H9 (cell line): ENCODE measurements at regions not wholly inside any gene's neighbourhood (a gene's known extent, or its start where the extent isn't known, plus 50 kb on each side); places are given as distances from the start of the nearest gene placed in this dataset.

Experiments
- DNase-seq: peaks from one replicate; pipeline ENCODE4 v3.0.0-alpha.2; 2017
- H2AFZ ChIP-seq: one replicate; pipeline ENCODE4 v1.6.1; 2013; ENCODE audit warnings: mild to moderate bottlenecking, low read length, control low read depth, moderate library complexity
- H2AK5ac ChIP-seq: 2 replicates; pipeline ENCODE4 v1.6.1; 2013; ENCODE audit warnings: low read length, control low read depth, mixed read lengths; ENCODE audit not compliant: insufficient read length
- H2BK120ac ChIP-seq: one replicate; pipeline ENCODE4 v1.6.1; 2013; ENCODE audit warnings: low read depth, mild to moderate bottlenecking, low read length, control low read depth, inconsistent platforms; ENCODE audit not compliant: poor library complexity, severe bottlenecking
- H2BK12ac ChIP-seq: 2 replicates; pipeline ENCODE4 v1.6.1; 2013; ENCODE audit warnings: low read length, control low read depth, mixed read lengths, low read depth; ENCODE audit not compliant: insufficient read length
- H2BK15ac ChIP-seq: 2 replicates; pipeline ENCODE4 v1.6.1; 2013; ENCODE audit warnings: low read depth, low read length, control low read depth
- H2BK20ac ChIP-seq: one replicate; pipeline ENCODE4 v1.6.1; 2013; ENCODE audit warnings: low read depth, mild to moderate bottlenecking, low read length, control low read depth, inconsistent platforms; ENCODE audit not compliant: poor library complexity, severe bottlenecking
- H2BK5ac ChIP-seq: 2 replicates; pipeline ENCODE4 v1.6.1; 2013; ENCODE audit warnings: low read length, control low read depth, mixed read lengths; ENCODE audit not compliant: insufficient read length
- H3K14ac ChIP-seq: 2 replicates; pipeline ENCODE4 v1.6.1; 2013; ENCODE audit warnings: low read length, control low read depth; ENCODE audit not compliant: insufficient read depth
- H3K18ac ChIP-seq: 2 replicates; pipeline ENCODE4 v1.6.1; 2013; ENCODE audit warnings: low read depth, mild to moderate bottlenecking, mixed read lengths, low read length, control low read depth; ENCODE audit not compliant: insufficient read length
- H3K23ac ChIP-seq: 2 replicates; pipeline ENCODE4 v1.6.1; 2013; ENCODE audit warnings: low read length, control low read depth, mixed read lengths, low read depth; ENCODE audit not compliant: insufficient read length
- H3K23me2 ChIP-seq: 2 replicates; pipeline ENCODE4 v1.6.1; 2013; ENCODE audit warnings: low read depth, mild to moderate bottlenecking, mixed read lengths, low read length, control low read depth; ENCODE audit not compliant: insufficient read length, poor library complexity, severe bottlenecking
- H3K27ac ChIP-seq: 2 replicates; pipeline ENCODE4 v1.5.1; 2013; ENCODE audit warnings: low read length, control low read depth, mixed read lengths, low read depth; ENCODE audit not compliant: insufficient read length
- H3K27me3 ChIP-seq: 2 replicates; pipeline ENCODE4 v1.6.1; 2013; ENCODE audit warnings: low read length, control low read depth, inconsistent platforms; ENCODE audit not compliant: insufficient read depth
- H3K4ac ChIP-seq: 2 replicates; pipeline ENCODE4 v1.6.1; 2013; ENCODE audit warnings: low read depth, mild to moderate bottlenecking, control low read depth, inconsistent platforms, low read length, moderate library complexity
- H3K4me1 ChIP-seq: 2 replicates; pipeline ENCODE4 v1.6.1; 2013; ENCODE audit warnings: low read length, control low read depth, inconsistent platforms; ENCODE audit not compliant: insufficient read depth
- H3K4me2 ChIP-seq: 2 replicates; pipeline ENCODE4 v1.6.1; 2013; ENCODE audit warnings: low read length, control low read depth, mixed read lengths; ENCODE audit not compliant: insufficient read length, insufficient read depth
- H3K56ac ChIP-seq: 2 replicates; pipeline ENCODE4 v1.6.1; 2013; ENCODE audit warnings: low read depth, mild to moderate bottlenecking, mixed read lengths, low read length, control low read depth; ENCODE audit not compliant: insufficient read length
- H3K79me1 ChIP-seq: 2 replicates; pipeline ENCODE4 v1.6.1; 2013; ENCODE audit warnings: low read depth, mild to moderate bottlenecking, moderate library complexity, low read length, control low read depth, inconsistent platforms; ENCODE audit not compliant: insufficient read depth, poor library complexity, severe bottlenecking
- H3K79me2 ChIP-seq: 2 replicates; pipeline ENCODE4 v1.6.1; 2013; ENCODE audit warnings: low read length, control low read depth, inconsistent platforms; ENCODE audit not compliant: insufficient read depth
- H3K9ac ChIP-seq: 2 replicates; pipeline ENCODE4 v1.6.1; 2013; ENCODE audit warnings: low read length, control low read depth, mixed read lengths; ENCODE audit not compliant: insufficient read length; ENCODE audit errors: extremely low read depth
- H3K9me3 ChIP-seq: one replicate; pipeline ENCODE4 v1.6.1; 2013; ENCODE audit warnings: low read depth, low read length, inconsistent platforms; ENCODE audit not compliant: control insufficient read depth
- H3T11ph ChIP-seq: one replicate; pipeline ENCODE4 v1.6.1; 2013; ENCODE audit warnings: mild to moderate bottlenecking, low read length, control low read depth, inconsistent platforms
- H4K20me1 ChIP-seq: one replicate; pipeline ENCODE4 v1.6.1; 2013; ENCODE audit not compliant: control insufficient read depth, insufficient read length, insufficient read depth
- H4K5ac ChIP-seq: 2 replicates; pipeline ENCODE4 v1.6.1; 2013; ENCODE audit warnings: low read depth, mild to moderate bottlenecking, mixed read lengths, low read length, control low read depth; ENCODE audit not compliant: insufficient read length
- H4K8ac ChIP-seq: replicated peaks from 2 replicates; pipeline ENCODE4 v1.6.1; 2013; ENCODE audit warnings: low read length, control low read depth, mixed read lengths, low read depth; ENCODE audit not compliant: insufficient read length
- H4K91ac ChIP-seq: 2 replicates; pipeline ENCODE4 v1.6.1; 2013; ENCODE audit warnings: low read depth, mild to moderate bottlenecking, moderate library complexity, mixed read lengths, low read length, control low read depth; ENCODE audit not compliant: insufficient read length
- H3K27ac Mint-ChIP-seq, 3 experiments: 2 replicates in 2 of 3; 3 replicates in 1 of 3; pipeline ENCODE4 v1.8.0; 2020 to 2021; ENCODE audit warnings: mixed read lengths in 3 of 3, mild to moderate bottlenecking in 1 of 3, moderate library complexity in 1 of 3
- H3K27me3 Mint-ChIP-seq: 2 replicates; pipeline ENCODE4 v1.8.0; 2021; ENCODE audit warnings: low read depth, mild to moderate bottlenecking, moderate library complexity, mixed read lengths
- H3K36me3 Mint-ChIP-seq, 3 experiments: 2 replicates in 2 of 3; 3 replicates in 1 of 3; pipeline ENCODE4 v1.8.0; 2020 to 2021; ENCODE audit warnings: low read depth in 3 of 3, mixed read lengths in 3 of 3; ENCODE audit not compliant: insufficient read depth in 1 of 3
- H3K4me1 Mint-ChIP-seq, 2 experiments: 2 replicates each; pipeline ENCODE4 v1.8.0; 2020; ENCODE audit warnings: mixed read lengths in 2 of 2
- H3K4me3 Mint-ChIP-seq, 2 experiments: 2 replicates in 1 of 2; 3 replicates in 1 of 2; pipeline ENCODE4 v1.8.0; 2020 to 2021; ENCODE audit warnings: mild to moderate bottlenecking in 2 of 2, mixed read lengths in 2 of 2, moderate library complexity in 1 of 2
- H3K9me3 Mint-ChIP-seq, 2 experiments: 2 replicates in 1 of 2; 3 replicates in 1 of 2; pipeline ENCODE4 v1.8.0; 2020; ENCODE audit warnings: mild to moderate bottlenecking in 2 of 2, mixed read lengths in 2 of 2, moderate library complexity in 1 of 2
- WGBS: extraction: QIAGEN DNeasy Blood & Tissue Kit; methylation state at CpG from one replicate; pipeline ENCODE4 v1.1.7; 2013; ENCODE audit warnings: missing lambda C conversion rate, low lambda C conversion rate, mixed read lengths; ENCODE audit not compliant: insufficient read length; ENCODE audit errors: extremely low coverage; 5-methylcytosine and 5-hydroxymethylcytosine counted together
- TF ChIP-seq, protein P1 (sequence below): fragments of 200-600 bp; sonication (generic); conservative IDR thresholded peaks from 3 replicates; pipeline ENCODE4 v1.8.0; 2021; ENCODE audit warnings: antibody characterized with exemption, mild to moderate bottlenecking

DNA sequence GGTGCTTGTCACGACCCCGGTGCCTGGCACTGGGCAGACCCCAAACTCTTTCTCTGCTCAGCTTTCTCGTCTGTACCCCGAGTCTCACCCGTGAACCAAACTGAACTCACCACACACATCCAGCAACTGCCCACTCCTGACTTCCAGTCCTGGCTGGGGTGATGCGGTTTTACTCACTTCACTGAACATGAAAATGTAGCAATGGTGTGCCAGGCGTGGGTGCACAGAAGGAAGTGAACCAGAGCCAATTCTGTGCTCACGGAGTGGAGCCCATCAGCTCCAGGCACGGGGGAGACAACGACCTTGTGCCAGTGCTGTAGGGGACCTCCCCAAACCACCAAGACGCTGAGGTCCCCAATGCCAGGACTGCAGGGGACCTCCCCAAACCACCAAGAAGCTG is 78.7 kb upstream of the AFDN start:
- Histone ChIP-seq H4K8ac (no peak overlapping the region), H2AK5ac (no peak overlapping the region), H2BK5ac (no peak overlapping the region), H4K91ac (no peak overlapping the region), H3K14ac (no peak overlapping the region), H2AFZ (no peak overlapping the region), H3K4ac (no peak overlapping the region), H3K79me2 (no peaks in the 10 kb centered on the region), H3K56ac (no peak overlapping the region), H3K27ac (no peak overlapping the region), H3K9me3 (no peaks in the 10 kb centered on the region), H3K79me1 (no peaks in the 10 kb centered on the region), H2BK120ac (no peak overlapping the region), H2BK12ac (no peak overlapping the region), H3K18ac (no peak overlapping the region), H3K27me3 (no peaks in the 10 kb centered on the region), H3K4me1 (0 out of 2 replicates have a peak, but pooled peaks cover 4% of the 10 kb centered on the region), H4K5ac (no peak overlapping the region), H3K23me2 (no peaks in the 10 kb centered on the region), H3K4me2 (no peak overlapping the region), H2BK15ac (no peak overlapping the region), H4K20me1 (no peaks in the 10 kb centered on the region), H3K9ac (no peak overlapping the region), H3T11ph (no peak overlapping the region), H3K23ac (no peak overlapping the region), H2BK20ac (no peak overlapping the region)
- H3K27me3 Mint-ChIP-seq, result peaks cover 2% of the 10 kb centered on the region; the same call in 1 of the 2 replicates
- peaks cover 9 to 16% of the 10 kb centered on the region in 2 experiments for H3K4me1 Mint-ChIP-seq
- no CpG with 5 or more reads among the region's 11 CpGs for WGBS
- TF ChIP-seq, protein P1, sequence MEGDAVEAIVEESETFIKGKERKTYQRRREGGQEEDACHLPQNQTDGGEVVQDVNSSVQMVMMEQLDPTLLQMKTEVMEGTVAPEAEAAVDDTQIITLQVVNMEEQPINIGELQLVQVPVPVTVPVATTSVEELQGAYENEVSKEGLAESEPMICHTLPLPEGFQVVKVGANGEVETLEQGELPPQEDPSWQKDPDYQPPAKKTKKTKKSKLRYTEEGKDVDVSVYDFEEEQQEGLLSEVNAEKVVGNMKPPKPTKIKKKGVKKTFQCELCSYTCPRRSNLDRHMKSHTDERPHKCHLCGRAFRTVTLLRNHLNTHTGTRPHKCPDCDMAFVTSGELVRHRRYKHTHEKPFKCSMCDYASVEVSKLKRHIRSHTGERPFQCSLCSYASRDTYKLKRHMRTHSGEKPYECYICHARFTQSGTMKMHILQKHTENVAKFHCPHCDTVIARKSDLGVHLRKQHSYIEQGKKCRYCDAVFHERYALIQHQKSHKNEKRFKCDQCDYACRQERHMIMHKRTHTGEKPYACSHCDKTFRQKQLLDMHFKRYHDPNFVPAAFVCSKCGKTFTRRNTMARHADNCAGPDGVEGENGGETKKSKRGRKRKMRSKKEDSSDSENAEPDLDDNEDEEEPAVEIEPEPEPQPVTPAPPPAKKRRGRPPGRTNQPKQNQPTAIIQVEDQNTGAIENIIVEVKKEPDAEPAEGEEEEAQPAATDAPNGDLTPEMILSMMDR, result no peak
- H3K27ac Mint-ChIP-seq, result no peak overlapping the region
- peaks cover 0 to 2% of the 10 kb centered on the region in 2 experiments; a peak in 1 of 5 replicates for H3K9me3 Mint-ChIP-seq
- no peak for DNase-seq
- H3K36me3 Mint-ChIP-seq, result peaks cover 0 to 2% (median 0%) of the 10 kb centered on the region in 3 experiments; a peak in 2 of 7 replicates
- H3K4me3 Mint-ChIP-seq, result no peak overlapping the region
